NCI-H1092 treated with DMSO at 0.1 percent for 48 hours (cell line): ENCODE measurements at regions not wholly inside any gene's neighbourhood (a gene's known extent, or its start where the extent isn't known, plus 50 kb on each side); places are given as distances from the start of the nearest gene placed in this dataset.

Experiments used
- DNase-seq: peaks from one replicate; lab custom pipeline; 2025; lab: John Stamatoyannopoulos, UW

DNA sequence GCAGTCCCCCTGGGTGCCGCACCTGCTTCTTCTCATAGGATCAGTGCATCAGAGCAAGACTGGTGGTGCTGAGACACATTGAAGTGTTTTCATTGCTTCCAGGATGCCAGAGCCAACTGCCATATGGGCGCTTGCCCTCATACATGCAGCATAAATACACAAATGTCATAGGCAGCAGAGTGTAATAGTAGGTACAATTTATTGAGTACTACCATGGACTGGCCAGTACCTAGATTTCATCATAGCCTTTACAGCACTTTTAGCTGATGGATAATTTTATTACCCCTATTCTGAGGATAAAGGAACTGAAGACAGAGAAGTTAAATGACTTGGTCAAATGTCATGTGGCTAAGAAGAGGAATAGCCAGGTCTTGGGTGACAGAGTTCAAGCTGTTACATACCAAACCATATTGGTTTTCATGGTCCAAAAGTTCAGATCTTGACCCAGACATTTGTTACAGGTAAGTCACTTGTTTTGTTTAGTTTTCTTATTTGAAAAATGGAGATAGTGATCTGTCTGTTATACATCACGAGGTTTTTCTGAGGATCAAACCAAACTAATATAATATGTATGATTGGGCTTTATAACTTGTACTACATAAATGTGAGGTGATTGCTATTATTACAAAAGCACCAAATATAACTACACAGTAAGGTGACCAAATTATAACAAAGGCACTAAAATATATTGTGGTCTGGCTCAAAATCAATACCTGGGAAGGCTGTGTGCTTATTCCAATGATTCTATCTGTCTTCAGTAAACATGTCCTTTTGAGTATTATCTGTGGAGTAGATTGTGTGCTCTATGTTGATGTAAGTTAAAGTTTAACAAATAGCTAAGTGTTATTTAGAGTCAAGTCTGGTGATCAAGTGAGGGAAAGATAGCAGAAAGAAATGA, 151.9 kb upstream of the CYRIA start:
- DNase-seq, result no peak

DNA sequence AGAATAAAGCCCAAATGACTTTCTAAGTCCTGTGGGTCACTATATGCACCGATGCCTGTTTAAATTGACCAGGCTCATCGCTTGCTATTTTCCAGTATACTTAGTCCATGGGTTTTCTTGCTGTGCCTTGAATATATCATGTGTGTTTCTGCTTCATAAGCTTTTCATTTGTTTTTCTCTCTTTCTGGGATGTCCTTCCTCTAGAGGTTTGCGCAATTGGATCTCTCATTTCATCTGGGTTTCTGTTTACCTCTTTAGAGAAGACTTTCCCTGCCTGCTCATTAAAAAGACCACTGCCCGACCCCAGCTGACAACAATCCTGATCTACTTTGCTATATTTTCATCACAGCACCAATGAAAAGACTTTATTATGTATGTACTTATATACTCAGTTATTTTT, 150.9 kb upstream of the CYRIA start:
- no peak for DNase-seq

DNA sequence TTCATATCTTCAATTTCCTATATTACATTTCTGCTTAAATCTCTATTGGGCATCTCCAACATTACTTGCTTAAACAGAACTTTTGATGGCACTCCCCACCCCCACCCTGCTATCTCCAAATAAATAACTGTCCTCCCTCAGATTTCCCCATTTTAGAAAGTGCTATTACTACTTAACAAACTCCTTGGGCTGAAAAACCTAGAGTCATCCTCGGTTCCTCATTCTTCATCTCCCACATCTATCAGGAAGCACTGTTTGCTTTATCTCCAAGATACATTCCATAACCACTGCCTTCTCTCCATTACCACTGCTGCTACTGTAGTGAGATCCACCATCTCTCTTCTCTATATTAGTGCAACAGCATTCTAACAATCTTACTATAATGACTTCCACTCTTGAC, 150.4 kb upstream of the CYRIA start:
- no peak for DNase-seq

DNA sequence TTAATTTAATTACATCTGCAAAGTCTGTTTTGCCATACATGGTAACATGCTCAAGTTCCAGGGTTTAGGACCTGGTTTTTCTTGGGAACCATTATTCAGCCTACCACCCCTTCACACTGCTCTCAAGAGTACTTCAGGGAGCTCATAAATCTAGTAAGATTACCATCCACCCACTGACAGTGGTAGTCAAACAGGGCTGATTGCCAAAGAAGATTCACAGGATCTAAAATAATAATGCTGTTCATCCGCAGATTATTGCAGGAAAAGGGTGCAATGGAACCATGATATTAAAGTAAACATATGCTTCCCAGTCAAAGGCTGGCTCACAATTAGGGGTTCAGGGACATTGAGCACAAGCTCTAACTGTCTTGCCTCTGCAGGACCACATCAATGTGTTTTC, 148.0 kb upstream of the CYRIA start:
- DNase-seq, result no peak

DNA sequence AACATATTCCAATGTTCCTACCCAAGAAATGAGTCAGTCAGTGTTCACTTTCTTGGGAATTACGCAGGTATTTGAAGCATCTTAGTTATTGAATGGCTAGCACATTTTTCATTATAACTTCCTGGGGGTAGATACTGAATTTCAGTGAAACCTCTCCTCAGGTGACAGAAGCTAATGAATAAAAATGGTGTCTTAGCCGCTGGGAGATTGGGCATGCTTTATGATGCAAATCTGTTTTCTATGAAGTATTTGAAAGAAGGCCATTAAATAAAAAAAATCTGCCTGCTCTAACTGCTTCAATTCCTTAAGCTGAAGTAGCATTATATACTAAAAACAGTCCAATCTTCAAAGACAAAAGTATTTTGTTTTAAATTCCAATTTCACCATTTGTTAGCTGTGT, 132.8 kb upstream of the CYRIA start:
- no peak for DNase-seq

DNA sequence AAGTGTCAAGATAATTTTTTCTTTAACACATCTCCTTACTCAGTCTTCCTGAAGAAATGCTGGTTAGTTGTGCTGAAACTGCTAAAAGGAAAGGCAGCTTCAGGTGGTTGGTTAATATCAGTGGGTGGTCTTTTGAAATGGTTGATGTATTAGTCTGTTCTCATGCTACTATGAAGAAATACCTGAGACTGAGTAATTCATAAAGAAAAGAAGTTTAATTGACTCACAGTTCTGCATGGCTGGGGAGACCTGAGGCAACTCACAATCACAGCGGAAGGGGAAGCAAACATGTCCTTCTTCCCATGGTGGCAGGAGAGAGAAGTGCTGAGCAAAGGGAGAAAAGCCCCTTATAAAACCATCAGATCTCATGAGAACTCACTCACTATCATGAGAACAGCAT, 125.9 kb upstream of the CYRIA start:
- no peak for DNase-seq

DNA sequence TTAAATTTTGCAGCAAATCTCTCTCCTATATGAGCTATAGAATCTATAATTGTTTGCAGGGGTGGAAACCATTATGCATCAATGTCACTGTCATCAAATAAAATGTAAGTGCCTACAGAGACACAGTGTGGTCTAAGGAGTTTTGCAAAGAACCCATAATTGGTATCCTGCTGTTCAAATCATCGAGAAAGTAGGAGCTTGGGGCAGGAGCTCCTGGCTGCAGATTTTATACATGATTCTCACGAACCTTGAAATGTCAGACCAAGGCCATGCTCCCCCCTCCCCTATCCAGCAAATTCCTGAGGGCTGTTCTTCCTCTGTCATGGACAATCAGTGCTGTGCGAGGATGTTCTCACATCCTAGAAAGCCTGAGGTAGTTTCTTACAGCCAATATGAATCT, 119.5 kb upstream of the CYRIA start:
- no peak for DNase-seq

DNA sequence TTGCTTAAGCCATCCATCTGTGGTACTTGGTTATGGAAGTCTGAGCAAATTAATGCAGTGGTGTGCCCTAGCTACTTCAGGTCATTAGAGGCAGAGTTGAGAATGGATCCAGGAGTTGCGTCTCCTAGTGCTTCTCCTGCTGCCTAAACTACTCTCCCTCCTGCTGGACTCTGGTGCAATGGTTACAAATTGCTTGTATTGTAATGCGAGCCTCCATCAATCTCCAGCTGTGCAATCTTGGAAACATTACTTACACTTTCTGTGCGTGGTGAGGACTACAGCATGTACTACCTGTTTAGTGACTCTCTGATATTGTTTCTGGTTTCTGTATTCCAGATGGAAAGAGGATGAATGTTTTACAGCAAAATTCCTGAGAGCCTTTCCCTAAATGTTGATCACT, 119.0 kb upstream of the CYRIA start:
- DNase-seq, result no peak

DNA sequence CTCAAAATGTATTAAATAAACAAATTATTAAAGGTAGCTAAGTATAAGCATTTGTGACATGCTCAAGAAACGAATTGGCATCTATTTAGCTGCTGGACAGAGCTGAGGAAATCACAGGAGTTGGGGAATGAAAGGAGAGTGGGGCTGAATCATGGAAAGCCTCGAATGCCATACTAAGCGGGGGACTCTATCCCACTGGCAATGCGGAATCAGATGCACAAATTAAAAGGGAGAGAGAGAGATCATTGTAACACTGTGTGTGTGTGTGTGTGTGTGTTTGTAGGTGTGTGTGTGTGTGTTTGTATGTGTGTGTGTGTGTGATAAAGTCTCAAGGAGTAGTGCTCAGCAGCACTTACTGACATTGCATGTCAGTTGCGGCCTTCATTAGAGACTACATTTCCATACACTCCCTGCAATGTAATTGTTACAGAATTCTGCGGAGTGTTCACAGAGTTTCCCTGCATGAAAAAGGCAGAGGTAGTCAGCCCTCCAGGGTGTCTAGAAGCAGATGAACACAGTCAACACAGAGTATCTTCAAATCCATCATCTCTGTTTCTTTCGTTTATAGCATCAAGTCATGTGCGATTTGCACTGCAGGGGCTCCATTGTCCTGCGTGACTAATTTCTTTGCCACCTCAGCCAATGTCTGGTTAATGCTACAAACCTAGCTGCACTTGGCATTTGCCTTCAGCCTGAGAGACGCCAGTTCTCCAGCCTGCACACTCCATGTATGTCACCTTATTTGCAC, 111.7 kb upstream of the CYRIA start:
- DNase-seq, result no peak

DNA sequence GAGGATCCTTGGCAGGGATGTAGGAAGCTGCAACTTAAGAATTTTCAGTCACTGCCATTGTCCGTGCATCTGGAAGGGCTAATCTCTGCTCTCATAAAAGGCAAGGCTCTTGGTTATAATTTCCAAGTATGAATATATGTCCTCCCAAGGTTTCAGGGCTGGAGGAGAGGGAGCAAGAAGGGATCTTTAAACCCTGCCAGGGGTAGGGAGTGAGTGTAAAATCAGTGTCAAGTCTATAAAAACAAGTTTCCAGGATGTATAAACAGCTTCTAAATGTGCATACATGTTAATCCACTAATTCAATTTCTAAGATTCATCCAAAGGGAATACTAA, 110.2 kb upstream of the CYRIA start:
- DNase-seq, result no peak

DNA sequence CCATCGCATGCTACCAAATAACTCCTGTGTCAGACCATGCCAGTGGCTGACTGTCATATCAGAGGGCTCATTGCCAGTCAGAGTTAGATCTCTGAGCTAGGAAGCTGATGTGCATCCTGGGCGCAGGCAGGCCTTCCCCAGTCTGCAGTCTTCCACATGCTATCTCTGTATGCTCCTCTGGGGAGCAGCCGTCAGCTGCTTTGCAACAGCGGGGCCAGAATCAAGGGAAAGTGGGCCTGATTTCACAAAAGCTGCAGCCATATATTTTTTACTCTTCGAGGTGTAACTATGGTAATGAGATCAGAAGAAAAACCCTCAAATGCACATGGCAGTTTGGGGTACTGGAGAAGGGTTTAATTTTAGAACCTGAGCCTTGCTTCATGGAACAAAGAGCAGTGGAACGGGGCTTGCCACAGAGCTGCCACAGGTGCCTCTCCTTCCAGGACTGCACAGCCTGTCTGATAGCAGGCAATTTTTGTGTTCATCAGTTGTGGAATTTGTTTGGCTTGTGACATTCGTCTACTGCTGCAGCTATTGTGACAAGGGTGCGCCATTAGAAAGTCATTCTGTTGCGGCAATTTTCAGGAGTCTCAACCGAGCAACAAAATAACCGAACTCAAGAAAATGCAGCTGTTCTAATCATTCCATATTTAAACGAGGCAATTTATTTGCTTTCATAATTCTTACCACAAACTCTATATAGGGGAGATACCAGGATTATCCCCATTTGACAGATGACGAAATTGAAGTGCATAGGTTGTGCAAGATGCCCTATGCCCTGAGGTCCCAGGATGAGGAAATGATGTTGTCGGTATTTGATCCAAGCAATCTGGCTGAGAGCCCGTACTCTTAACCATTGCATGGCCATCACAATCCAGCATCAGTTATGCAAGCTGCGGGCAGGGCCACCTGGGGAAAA, 109.6 kb upstream of the CYRIA start:
- DNase-seq, result no peak

DNA sequence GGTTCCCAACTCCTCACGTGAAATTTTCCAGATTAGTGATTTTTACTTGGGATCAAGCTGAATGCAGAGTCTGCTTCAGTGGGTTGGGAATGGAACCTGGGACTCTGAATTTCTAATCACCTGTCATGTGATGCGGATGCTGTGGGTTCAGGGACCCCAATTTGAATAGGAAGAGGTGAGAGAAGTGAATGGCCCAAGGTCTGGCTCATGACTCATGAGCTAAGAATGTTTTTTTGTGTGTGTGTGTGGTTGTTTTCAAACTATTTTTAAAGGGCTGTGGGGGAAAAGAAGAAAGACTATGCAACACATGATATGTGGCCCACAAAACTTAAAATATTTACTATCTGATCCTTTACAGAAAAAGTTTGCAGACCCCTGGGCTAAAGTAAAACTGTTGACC, 108.5 kb upstream of the CYRIA start:
- no peak for DNase-seq

DNA sequence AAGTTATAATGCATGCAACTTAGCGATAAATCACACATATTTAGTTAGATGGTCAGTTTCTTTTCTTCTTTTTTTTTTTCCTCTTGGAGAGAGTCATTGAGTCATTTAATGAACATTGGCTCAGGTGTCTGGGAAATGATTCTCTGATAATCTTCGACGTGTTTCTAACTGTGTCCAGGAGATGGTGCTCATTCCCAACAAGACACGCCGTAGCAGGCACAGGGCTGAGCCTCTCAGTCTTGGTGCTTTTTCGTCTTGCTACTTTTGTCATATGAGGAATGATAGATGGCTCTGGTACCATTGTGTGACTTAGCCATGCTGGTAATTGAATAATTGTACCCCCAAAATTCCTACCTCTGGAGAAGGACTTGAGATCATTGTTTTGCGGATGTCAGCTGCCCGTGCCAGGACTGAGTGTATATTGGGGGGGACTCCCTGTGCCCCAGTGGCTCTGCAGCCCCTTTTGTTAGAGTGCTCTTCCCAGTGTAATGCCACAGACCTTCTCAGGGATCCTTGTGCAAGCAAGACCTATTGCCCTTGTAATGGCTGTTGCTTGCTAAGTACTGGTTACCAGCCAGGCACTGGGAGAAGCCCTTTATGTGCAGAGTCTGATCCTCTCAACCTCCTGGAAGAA, 107.6 kb upstream of the CYRIA start:
- DNase-seq, result peak; percentile 48

DNA sequence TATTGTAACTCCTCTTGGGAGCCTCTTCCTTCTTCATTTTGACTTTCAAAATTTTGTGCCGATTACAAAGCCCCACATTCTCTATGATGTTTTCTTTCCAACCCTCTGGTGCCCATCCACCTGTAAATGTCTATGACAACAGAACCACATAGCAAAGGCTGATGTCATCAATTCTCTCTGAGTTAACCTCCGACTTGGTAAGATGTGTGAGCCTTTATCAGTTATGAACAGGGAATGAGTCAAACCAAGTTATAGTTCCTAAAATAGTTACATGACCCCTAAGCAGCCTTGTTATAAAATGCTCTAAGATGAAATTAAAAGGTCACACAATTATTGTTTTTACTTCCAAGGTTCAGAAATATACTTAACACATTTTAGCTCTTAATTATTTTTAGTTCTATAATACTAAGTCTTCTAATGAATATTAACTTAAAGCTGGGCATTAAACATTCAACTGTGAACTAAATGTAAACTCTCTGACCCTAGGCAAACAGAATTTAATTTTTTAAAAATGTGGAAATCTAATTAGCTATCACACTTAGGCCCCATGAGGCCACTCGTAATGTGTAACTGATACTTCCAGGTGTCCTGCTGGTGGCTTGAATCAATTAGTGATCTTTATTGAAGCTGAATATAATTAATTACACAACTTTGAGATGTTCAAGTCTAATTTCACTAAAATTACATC, 102.3 kb upstream of the CYRIA start:
- no peak for DNase-seq

DNA sequence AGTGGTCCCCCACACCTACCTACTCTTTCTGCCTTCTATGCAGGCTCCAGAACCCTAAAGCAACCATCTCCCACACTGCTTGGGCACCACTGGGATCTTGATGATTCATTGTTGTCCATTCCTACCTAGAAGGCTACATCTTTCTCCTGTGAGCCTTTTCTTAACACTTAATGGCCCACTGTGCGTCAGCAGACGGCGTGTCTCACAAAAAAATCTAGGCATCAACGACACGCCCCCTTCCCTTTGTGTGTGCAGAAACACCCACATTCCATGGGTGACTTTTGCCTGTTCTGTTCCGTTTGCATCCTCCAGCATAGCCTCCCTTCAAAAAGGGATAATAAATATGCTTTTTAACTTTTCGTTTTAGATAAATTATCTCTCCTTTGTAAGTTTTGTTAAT, 99.7 kb upstream of the CYRIA start:
- no peak for DNase-seq

DNA sequence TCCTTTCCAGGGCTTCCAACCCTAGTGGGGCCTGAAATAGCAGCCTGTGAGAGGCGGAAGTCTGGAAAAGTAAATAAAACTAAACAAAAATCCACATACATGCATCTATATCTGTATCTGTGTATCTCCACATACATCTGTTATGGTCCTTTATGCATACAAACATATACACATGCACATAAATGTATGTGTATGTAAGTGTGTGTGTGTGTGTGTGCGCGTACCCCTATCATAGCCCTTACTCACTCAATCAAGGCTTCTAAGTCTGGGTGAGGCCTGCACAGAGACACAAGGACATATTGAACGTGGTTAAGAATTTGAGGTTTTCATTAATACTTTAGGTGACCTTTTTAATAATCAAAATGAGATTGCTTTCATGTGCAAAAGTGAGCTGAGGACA, 98.9 kb upstream of the CYRIA start:
- DNase-seq, result no peak

DNA sequence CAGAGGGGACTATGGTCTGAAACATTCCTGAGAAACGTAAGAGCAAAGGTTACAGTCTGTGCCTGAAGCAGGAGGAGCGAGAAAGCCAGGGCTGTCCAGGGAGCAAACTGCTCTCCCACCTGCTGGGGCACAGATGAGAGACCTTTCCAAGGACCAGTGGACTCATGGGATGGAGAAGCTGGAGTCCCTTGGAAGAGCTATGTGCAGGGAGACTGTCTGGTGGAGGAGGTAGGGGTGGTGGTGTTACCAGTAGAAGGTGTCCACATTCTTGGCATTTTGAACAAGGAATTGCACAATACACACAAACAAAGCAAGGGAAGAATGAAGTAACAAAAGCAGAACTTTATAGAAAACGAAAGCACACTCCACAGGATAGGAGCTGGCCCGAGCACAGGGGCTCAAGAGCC, 97.9 kb upstream of the CYRIA start:
- no peak for DNase-seq

DNA sequence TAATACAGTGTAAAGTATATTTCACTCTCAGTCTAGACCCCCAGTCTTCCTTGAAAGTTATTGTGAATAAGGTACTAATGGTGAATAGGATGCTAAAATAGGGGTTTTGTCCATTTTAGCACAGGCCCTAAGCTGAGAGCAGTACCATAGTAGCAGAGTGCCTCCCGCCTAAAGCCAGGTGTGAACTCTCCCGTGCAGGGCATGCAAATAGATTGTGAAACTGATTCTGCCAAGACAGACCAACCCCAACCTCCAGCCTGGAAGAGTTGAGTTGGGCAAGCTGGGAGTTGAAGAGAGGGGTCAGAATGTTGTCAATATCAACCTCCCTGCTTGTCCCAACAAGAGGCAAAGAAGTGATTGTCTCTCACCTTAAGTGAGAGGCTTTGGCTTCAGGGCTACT, 97.4 kb upstream of the CYRIA start:
- no peak for DNase-seq

DNA sequence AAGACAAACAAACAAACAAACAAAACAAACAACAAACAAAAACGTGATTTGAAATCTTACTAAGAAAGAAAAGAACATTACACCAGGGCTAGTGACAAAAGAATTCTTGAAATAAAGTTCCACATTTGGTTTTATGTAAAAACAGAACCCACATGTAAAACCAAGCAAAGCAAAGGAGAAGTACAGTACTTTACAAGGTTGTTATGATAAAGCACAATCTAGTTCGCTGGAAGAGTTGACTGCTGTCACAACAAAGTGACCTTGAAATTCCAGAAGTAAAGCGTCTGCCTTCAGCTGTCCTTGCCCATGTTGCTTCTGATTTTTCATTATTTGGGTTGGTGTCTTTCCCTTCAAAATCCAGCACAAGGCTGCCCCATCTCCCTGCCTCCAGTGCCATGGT, 94.8 kb upstream of the CYRIA start:
- DNase-seq, result no peak

DNA sequence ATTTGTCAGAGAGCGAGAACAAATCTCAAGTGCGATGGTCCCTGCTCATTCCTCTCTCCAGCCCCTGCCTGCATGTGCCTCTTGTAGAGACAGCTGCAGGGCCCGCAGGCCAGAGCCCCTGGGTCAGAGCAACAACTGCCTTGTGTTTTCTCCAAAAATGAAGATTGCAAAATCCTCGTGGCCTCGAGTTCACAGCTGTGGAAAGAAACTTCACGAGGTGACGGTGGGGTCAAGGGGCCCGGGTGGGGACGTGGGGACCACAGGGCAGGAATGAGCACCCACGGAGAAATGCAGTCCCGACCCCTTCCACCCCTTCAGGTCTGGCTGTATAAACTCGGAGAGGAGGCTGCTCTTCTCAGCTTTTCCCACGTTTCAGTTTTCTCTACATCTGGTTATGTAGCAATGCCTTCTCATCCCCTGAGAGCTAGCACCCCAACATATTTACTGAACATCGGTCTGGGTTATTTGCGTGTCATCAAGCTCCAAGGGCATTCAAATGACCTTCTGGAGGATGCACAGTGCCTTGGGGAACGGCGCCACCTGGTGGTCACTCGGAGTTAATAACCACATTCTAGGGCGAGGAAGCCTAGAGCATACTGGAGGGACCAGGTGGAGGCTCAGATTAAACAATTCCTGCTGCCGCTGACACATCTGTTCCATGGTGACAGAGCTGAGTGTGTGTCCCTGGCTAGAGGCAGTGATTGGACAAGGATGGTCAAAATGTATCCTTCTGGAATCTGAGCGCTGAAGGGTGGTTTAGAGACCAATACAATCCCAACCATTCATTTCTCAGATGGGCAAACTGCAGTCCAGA, 91.4 kb upstream of the CYRIA start:
- peak; percentile 56 for DNase-seq

DNA sequence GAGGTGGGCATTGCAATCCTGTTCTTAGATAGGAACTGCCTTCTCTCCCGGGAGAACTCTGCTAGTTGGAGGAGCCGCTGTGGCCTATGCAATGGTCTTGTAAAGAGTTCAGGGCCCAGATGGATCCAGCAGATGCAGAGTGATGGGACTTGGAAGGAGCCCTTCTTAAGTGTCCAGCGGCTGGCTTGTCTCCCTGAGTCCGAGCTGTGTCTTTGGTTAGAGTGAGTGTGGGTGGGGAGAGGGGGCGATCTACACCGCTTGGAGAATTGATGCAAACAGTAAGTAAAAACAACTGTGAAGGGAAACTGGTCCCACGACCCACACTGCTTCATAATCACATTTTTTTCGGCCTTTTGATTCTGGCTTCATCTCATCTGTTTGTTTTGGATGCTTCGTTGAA, 89.8 kb upstream of the CYRIA start:
- no peak for DNase-seq
